ENCODE measurements at regions not wholly inside any gene's neighbourhood (a gene's known extent, or its start where the extent isn't known, plus 50 kb on each side); places are given as distances from the start of the nearest gene placed in this dataset.
"Not testable (repeated sequence)": the region's sequence is repeated elsewhere in the genome, so short reads cannot be mapped to it uniquely, and the experiment has no call there.

DNA sequence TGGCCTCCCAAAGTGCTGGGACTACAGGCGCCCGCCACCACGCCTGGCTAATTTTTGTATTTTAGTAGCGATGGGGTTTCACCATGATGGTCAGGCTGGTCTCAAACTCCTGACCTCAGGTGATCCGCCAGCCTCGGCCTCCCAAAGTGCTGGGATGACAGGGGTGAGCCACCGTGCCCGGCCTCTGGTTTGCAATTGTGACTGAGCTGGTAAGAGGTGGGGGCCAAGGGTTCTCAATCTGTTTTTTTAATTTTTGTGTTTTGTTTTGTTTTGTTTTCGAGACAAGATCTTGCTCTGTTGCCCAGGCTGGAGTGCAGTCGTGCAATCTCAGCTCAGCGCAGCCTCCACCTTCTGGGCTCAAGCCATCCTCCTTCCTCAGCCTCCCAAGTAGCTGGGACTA, 196.2 kb downstream of the CRLF2 start:
- not testable (repeated sequence) for DNase-seq (ENCODE audit: low read depth in 1 of 2, low spot score in 1 of 2)

DNA sequence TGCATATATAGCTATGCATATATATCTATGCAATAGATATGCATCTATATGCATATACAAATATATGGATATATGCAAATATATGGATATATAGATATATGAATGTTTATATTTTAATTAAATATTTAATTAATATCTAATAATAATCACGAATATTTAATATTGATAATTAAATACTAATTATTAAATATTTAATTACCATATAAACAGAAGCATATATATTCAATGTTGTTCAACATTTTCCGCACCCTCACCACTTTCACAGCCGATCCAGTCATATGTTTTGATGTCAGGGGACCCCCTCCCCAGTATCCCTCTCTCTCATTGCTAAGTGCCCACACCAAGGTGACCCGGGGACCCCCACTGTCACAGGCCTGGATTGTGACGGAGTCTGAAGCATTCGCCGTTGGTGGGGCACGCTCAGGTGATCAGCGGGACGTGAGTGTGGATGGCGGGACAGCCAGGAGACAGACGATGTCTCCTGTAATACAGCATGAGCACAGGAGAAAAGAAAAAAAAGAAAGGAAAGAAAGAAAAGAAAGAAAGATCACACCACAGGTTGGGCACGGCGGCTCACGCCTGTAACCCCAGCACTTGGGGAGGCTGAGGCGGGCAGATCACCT, 199.7 kb downstream of the CRLF2 start:
- no peak for DNase-seq (ENCODE audit: low read depth in 1 of 2, low spot score in 1 of 2)

DNA sequence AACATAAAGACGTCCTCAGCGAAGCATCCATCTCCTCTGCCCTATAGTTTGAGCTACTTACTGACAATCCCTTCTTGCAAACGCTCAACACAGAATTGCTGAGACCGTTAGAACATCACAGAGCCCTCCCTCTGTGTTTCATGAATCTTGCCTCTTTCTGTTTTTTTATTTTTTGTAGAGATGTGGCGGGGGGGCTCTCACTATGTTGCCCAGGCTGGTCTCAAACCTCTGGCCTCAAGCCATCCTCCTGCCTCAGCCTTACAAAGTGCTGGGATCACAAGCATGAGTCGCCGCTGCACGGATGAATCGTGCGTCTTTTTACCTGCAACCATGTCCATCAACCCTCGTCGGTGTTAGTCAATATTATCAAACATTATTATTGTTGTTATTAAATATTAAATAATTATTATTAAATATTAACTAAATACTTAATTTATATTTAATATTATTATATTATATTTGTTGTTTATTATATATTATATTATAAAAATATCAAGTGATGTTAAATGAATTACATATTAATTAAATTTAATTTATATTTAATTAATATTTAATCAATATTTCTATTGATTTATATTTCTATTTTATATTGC, 200.7 kb downstream of the CRLF2 start:
- no peak for DNase-seq (ENCODE audit: low read depth in 1 of 2, low spot score in 1 of 2)

DNA sequence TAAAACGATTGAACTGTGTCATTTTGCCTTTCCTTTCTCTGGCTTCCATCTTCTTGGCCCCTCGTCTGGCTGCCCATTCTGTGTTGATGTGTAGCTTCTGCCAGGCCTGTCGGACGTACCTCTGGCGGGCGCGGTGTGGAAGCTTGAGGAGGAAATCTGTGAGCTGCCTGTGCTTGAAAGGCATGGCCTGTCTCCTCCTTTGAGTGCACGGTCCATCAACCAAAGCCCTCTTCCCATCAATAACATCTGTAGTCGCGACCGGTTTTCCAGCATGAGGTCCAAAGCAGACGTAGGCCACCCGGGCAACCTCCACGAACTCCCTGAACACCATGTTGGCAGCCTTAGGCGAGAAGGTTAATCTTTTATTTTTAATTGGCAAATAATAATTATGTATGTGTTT, 202.7 kb downstream of the CRLF2 start:
- DNase-seq (ENCODE audit: low read depth in 1 of 2, low spot score in 1 of 2): no peak

DNA sequence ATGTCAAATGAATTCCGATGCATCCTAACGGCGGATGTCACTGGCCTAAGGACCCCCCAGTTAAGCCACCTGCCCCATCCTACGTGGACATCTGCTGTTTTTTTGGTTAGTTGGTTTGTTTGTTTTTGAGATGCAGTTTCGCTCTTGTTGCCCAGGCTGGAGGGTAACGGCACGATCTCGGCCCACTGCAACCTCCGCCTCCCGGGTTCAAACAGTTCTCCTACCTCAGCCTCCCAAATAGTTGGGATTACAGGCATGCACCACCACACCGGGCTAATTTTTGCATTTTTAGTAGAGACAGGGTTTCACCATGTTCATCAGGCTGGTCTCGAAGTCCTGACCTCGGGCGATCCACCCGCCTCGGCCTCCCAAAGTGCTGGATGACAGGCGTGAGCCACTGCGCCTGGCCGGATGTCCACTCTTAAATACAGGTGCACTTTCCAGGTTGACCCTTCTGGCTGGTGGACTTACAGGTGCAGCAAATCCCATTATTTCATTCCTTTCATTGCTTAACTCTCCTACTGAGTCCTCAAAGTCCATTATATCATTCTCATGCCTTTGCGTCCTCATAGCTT, 206.2 kb downstream of the CRLF2 start:
- no peak for DNase-seq (ENCODE audit: low read depth in 1 of 2, low spot score in 1 of 2)

DNA sequence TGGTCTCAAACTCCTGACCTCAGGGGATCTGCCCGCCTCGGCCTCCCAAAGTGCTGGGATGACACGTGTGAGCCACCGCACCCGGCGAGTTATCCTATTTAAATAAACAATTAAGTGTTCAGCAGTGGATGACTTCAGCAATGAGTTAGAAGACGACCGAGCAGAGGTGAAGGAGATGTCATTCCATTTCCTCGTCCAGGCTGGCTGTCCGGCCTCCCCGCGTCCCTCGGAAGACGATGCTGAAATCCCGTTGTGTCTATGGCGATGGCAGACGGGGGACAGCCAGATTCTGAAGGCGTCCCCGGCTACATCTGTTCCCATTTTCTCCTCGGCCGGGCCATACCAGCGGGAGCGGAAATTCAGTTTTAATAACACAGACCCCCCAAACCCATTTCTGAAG, 209.8 kb downstream of the CRLF2 start:
- no peak for DNase-seq (ENCODE audit: low read depth in 1 of 2, low spot score in 1 of 2)

DNA sequence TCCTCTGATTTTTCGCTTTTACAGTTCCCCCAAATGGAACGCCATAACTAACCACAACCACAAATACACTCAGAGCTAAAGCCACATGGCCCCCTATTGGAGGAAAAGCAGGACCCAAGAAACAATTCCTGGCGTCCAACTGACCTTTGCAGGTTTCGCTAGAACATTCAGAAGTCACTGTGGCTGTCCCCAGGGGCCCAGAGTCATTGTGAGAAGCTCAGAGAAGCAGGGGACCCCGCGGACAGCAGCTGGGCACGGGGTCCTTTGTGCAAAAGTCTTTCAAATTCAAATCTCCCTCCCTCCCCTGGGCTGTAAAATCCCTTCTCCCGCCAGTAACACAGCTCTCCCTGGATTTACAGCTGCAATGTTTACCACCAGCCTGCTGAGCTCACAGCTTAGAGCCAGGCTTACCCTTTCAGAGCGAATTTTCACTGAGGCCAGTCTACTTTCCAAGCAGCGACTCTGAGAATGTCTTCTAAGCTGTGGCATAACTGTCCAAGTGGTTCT, 214.8 kb downstream of the CRLF2 start:
- no peak for DNase-seq (ENCODE audit: low read depth in 1 of 2, low spot score in 1 of 2)

DNA sequence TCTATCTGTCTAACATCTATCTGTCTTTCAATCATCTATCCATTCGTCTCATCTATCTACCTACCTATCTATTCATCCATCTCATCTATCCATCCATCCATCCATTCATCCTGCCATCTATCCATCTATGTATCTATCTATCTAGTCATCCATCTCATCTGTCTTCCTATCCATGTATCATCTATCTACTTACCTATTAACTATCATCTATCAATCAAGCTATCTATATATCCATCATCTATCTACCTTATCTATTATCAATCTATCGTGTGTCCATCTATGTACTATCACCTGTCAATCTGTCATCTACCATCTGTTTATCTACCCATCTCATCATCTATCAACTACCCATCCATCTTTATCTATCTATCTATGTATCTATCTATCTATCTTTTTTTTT, 217.7 kb downstream of the CRLF2 start:
- no peak for DNase-seq (ENCODE audit: low read depth in 1 of 2, low spot score in 1 of 2)

DNA sequence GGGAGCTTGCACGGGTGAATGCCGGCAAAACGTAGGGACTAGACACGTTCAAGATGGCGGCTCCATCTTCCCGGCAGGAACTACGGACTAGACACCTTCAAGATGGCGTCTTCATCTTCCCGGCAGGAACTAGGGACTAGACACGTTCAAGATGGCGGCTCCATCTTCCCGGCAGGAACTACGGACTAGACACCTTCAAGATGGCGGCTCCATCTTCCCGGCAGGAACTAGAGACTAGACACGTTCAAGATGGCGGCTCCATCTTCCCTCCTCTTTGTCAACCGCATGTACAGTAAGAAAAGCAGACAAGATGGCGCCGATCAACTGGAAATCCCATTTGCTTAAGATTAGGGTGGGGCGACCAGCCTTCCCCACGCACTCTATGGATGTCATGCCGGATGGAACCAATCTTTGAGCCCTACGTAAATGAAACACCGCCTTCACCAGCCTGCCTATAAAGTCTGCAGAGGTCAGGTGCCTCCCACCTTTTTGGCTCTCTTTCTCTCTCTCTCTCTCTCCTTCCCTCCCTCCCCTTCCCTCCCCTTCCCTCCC, 222.4 kb downstream of the CRLF2 start:
- DNase-seq (ENCODE audit: low read depth in 1 of 2, low spot score in 1 of 2): no peak

DNA sequence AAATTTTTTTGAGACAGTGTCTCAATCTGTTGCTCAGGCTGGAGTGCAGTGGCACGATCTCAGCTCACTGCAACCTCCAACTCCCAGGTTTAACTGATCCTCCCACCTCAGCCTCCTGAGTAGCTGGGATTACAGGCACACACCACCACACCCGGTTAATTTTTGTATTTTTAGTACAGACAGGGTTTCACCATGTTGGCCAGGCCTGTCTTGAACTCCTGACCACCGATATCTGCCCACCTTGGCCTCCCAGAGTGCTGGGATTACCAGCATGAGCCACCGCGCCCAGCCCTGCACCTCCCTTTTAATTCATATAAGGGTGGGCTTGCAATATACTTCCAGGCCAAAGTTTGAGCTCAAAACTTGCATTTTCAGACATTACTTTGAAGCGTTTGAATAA, 223.9 kb downstream of the CRLF2 start:
- DNase-seq (ENCODE audit: low read depth in 1 of 2, low spot score in 1 of 2): not testable (repeated sequence)

DNA sequence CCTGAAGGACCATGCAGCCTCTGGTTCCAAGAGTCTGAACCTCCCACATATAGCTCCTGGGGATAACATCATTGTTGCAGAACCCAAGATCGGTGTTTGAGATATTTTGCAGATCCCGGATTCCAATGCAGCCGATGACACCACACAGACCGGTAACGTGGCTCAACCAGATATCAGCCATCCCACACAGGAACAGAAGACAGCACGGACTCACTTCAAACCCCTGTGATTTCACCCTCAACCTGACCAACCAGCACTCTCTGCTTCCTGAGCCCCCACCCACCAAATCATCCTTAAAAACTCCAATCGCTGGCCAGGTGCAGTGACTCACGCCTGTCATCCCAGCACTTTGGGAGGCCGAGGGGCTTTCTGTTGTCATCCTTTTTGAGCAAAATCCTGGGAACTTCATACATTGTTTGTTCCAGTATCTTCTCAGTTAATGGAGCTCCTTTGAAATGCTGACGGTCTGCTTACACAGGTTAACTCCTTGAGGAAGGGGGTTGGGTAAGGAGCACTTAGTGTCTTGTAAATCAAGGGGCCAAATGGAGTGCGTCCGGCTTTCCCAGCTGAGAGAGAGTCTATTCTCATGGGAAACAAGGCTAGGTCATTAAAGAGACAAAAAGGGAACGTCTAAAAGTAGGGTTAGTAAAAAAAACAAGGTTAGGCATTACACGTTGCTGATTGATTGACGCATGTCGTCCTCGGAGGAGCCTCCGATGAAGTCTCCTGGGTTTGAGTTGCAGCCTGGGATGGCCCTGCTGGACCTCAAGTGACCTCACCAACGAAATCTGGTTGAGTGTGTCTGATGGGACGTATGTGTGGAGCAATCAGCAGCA, 230.4 kb downstream of the CRLF2 start:
- DNase-seq (ENCODE audit: low read depth in 1 of 2, low spot score in 1 of 2): no peak

DNA sequence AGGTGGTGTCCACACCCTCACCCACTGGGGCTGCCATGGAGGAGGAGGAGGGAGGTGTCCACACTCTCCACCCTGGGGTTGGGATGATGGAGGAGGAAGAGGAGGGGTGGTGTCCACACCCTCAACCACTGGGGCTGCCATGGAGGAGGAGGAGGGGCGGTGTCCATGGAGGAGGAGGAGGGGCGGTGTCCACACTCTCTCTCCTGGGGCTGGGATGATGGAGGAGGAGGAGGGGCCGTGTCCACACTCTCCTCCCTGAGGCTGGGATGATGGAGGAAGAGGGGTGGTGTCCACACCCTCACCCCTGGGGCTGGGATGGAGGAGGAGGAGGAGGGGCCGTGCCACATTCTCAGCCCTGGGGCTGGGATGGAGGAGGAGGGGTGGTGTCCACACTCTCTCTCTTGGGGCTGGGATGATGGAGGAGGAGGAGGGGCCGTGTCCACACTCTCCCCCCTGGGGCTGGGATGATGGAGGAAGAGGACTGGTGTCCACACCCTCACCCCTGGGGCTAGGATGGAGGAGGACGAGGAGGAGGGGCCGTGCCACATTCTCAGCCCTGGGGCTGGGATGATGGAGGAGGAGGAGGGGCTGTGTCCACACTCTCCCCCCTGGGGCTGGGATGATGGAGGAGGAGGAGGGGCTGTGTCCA, 231.7 kb downstream of the CRLF2 start:
- no peak for DNase-seq (ENCODE audit: low read depth in 1 of 2, low spot score in 1 of 2)

DNA sequence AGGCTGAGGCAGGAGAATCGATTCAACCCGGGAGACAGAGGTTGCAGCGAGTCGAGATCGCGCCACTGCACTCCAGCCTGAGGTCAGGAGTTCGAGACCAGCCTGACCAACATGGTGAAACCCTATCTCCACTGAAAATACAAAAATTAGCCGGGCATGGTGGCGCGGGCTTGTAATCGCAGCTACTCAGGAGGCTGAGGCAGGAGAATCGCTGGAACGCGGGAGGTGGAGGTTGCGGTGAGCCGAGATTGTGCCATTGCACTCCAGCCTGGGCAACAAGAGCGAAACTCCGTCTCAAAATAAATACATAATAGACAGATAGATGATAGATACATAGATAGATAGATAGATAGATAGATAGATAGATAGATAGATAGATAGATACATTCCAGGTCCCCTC, 233.3 kb downstream of the CRLF2 start:
- DNase-seq (ENCODE audit: low read depth in 1 of 2, low spot score in 1 of 2): not testable (repeated sequence)

DNA sequence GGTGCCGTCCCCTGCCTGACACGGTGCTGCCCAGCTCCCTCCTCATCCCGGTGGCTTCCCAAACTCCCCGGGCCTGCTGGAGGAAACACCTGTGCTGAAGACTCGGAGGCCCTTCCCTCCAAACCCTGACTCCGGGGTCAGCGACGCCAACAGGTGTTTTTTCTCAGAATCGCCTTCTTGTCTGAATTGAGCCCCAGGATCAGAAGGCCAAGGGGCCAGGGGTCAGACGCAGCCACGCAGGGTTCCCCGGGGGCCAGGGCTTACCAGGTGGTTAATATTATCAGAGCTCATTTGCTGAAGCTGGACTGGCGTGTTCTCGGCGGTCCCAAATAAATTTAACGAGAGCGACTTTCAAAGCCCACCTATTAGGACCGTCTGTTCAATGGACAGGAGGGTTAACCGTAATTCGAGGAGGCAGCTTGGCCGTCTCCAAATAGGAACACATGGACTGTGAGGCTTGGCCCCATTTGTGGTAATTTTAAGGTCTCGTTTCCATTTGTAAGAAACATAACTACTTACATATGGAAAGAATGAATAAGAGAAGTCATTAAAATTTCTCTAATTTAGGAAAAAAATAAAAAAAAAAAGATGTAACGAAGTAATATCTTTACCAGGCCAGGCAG, 239.3 kb downstream of the CRLF2 start:
- DNase-seq (ENCODE audit: low read depth in 1 of 2, low spot score in 1 of 2): no peak

DNA sequence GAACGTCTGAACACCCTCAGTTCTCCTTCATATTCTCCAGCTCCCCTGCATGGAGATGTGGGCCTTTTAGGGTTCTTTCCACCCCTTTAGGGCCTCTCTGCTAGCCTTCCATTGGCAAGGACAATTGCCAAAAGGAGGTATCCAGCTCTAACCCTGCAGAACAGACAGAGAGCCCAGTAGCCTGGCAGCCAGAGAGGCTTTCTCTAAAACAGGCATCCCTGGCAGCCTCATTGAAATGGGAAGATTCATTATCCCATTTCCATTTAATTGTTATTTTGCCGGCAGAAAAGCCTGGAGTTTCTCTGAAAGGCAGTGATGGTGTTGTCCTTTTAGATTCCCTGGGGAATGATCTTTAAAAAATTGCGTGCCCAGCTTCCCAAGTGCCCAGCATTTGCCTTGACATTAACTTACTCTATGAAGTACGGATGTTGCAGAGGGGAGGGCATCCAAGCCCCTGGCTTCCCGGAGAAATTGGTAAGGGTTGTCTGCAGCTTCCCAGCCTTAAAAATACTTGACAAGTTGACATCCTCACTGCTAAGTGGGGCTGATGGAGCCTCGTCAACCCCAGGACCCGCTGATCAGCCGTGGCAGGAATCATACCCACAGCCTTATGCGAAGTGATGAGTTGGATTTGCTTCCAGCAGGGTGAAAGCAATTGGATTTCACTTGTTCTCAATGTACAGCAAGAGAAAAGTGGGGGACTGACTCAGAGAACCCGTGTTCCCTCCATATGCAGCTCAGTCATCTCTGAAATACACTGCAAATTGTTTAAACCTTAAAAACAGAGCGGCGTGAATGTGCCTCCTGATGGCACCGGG, 244.1 kb downstream of the CRLF2 start:
- no peak for DNase-seq (ENCODE audit: low read depth in 1 of 2, low spot score in 1 of 2)

DNA sequence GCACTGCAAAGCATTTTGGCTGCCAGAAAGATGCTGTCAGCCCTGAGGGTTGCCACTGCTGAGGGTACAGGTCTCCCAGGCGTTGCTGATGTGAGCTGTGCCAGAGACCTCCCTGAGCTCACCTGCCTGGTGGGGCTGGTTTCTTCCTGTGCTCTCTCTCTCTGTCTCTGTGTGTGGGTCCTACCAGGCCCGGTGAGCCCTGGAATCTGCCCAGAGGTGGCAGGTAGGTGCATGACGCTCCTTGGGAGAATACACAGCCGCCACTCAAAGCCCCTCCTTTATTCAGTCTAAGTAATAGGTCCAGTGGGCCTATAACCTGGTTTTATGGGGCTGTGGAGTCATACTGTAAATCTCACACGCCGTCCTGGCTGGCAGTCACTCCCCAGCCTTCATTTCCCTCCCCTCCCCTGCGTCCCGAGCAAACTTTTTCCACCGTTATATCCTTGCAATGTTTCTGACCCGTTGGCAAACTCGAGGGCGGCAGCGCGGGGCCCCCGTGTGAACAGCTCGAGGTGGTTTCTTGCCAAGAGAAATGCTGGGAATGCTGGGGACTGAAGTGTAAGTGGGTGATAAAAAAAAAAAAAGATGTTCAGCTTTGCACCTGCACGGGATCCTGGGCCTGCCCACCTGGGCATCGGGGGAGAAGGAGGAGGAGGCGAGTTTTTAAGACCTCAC, 245.9 kb downstream of the CRLF2 start:
- no peak for DNase-seq (ENCODE audit: low read depth in 1 of 2, low spot score in 1 of 2)

DNA sequence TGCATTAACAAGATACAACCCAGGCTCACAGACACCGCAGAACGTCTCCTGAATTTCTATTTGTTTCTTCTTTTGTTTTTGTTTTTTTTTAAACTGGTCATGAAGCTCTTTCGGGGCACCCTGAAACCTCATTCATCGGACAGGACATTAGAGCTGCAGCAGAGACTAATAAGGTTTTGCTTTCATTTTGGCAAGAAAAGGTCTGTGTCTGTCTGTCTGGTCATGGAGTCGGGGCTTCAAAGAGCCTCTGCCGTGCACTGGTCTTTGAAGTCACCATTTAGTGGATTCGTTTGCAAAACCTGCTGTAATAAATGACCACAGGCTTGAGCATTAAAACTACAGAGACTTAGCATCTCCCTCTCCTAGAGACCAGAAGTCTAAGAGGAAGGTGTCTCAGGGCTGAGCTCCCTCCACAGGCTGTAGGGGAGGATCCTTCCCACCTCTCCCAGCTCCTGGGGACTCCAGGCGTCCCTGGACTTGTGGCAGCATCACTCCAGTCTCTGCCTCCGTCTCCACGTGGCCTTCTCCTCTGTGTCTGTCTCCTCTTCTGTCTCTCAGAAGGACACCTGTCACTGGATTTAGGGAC, 247.5 kb downstream of the CRLF2 start:
- DNase-seq (ENCODE audit: low read depth in 1 of 2, low spot score in 1 of 2): no peak

DNA sequence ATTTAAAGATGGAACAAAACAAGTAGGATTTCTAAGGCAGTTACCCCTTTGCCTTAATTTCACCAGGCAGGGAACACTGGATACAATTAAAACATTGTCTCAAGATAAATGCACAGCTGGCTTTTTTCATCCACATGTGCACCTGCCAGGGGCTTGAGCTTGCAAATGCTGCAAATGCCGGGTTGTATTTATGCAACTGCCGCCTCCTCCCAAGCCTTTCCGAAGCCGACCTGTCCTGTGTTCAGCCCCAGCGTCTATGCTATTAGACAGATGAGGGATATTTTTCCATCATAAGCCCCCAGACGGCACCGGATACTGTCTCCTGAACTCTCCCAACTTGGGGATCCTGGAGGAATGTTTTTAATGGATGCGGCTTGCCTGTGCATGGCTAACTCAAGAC, 251.6 kb downstream of the CRLF2 start:
- no peak for DNase-seq (ENCODE audit: low read depth in 1 of 2, low spot score in 1 of 2)

DNA sequence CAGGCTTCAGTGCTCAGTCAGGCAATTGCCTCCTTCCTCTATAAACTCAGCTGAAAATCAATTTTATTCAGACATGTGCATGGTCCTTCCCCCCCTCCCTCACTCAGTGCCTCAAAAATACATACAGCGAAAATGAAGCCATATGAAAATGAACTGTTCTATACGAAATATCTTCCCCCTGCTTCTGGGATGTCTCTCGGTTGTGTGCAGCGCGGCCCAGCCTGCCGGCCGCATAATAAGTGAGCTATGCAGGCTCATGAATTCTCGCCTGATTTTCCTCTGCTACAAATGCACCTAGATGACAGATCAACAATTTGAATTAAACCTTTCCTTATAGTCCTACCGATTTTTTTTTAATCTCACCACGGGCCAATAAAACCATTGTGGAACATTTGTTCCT, 252.9 kb downstream of the CRLF2 start:
- DNase-seq (ENCODE audit: low read depth in 1 of 2, low spot score in 1 of 2): no peak
